ENCODE measurements at regions not wholly inside any gene's neighbourhood (a gene's known extent, or its start where the extent isn't known, plus 50 kb on each side); places are given as distances from the start of the nearest gene placed in this dataset.

GRCh38 chr18:55097456-55098170 is 138.4 kb upstream of the CCDC68 start:
- TF ChIP-seq CTCF (IDR thresholded peaks at IDR 0.05; ENCODE audit: poor library complexity) (no peak), EZH2 (IDR thresholded peaks at IDR 0.05; ENCODE audit: borderline replicate concordance) (no peak), EZH2phosphoT487 (IDR thresholded peaks at IDR 0.05; ENCODE audit: low read depth, severe bottlenecking, unreplicated experiment) (no peak)
